T-helper 22 cell (primary cell): ENCODE measurements at regions not wholly inside any gene's neighbourhood (a gene's known extent, or its start where the extent isn't known, plus 50 kb on each side); places are given as distances from the start of the nearest gene placed in this dataset.

Experiments used
- DNase-seq: peaks from one replicate; pipeline ENCODE4 v3.0.0-alpha.2; 2020; ENCODE audit warnings: low read depth

GRCh38 chr10:128281861-128282260 lies 155.6 kb upstream of the MKI67 start:
- no peak for DNase-seq

- no peak for DNase-seq
Observed at GRCh38 chr10:128286141-128286761, 160.0 kb upstream of the MKI67 start.

- no peak for DNase-seq
Observed at GRCh38 chr10:128286762-128287500, 160.7 kb upstream of the MKI67 start.

GRCh38 chr10:128287921-128288320 lies 161.7 kb upstream of the MKI67 start:
- no peak for DNase-seq

- no peak for DNase-seq
Observed at GRCh38 chr10:128289621-128290020, 163.4 kb upstream of the MKI67 start.

GRCh38 chr10:128295003-128295402 lies 168.8 kb upstream of the MKI67 start:
- no peak for DNase-seq

GRCh38 chr10:128296253-128297007 lies 170.2 kb upstream of the MKI67 start:
- DNase-seq: no peak

- DNase-seq: no peak
Observed at GRCh38 chr10:128297709-128298378, 171.6 kb upstream of the MKI67 start.

GRCh38 chr10:128298587-128298986 lies 172.4 kb upstream of the MKI67 start:
- DNase-seq: no peak

GRCh38 chr10:128300290-128300824 lies 174.1 kb upstream of the MKI67 start:
- DNase-seq: no peak

GRCh38 chr10:128301051-128301450 lies 174.8 kb upstream of the MKI67 start:
- no peak for DNase-seq

GRCh38 chr10:128302808-128303207 lies 176.6 kb upstream of the MKI67 start:
- no peak for DNase-seq

- no peak for DNase-seq
Observed at GRCh38 chr10:128304271-128304670, 178.0 kb upstream of the MKI67 start.

GRCh38 chr10:128305601-128306345 lies 179.6 kb upstream of the MKI67 start:
- DNase-seq: no peak

- no peak for DNase-seq
Observed at GRCh38 chr10:128306535-128306934, 180.3 kb upstream of the MKI67 start.

GRCh38 chr10:128306966-128307365 lies 180.7 kb upstream of the MKI67 start:
- no peak for DNase-seq

GRCh38 chr10:128307820-128308219 lies 181.6 kb upstream of the MKI67 start:
- no peak for DNase-seq

GRCh38 chr10:128310971-128311658 lies 184.9 kb upstream of the MKI67 start:
- no peak for DNase-seq

- no peak for DNase-seq
Observed at GRCh38 chr10:128312250-128312649, 186.0 kb upstream of the MKI67 start.

GRCh38 chr10:128314686-128315085 lies 188.5 kb upstream of the MKI67 start:
- no peak for DNase-seq
